GM18868 (cell line): ENCODE measurements at regions not wholly inside any gene's neighbourhood (a gene's known extent, or its start where the extent isn't known, plus 50 kb on each side); places are given as distances from the start of the nearest gene placed in this dataset.
"Not testable (repeated sequence)": the region's sequence is repeated elsewhere in the genome, so short reads cannot be mapped to it uniquely, and the experiment has no call there.

Source experiments
- ATAC-seq: cut with Tn5 transposase; IDR thresholded peaks from one replicate; pipeline ENCODE4 v1.9.1; 2021; ENCODE audit warnings: mild to moderate bottlenecking, moderate library complexity; ENCODE audit not compliant: unreplicated experiment

DNA sequence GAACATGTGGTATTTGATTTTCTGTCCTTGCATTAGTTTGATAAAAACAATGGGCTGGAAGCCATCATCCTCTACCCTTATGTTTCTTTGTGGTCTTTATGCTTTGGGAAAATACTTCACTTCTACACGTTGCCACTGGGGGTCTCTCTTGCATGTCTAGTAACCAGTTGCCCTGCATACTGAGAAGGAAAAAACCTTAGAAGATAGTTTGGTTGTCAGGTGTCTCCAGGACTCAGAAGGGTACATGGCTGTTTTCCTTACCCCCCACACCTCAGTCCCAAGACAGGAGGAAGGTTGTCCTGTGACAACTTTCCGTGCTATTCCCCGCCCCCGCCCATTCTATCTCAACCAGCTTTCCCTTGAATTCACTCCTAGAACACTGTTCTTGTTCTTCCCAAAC lies 62.1 kb upstream of the LANCL3 start:
- ATAC-seq, result peak; percentile 76

- not testable (repeated sequence) for ATAC-seq
Measured at GRCh38 chrX:37516512-37516911, 54.9 kb upstream of the LANCL3 start.

GRCh38 chrX:37519261-37519660 lies 52.2 kb upstream of the LANCL3 start:
- not testable (repeated sequence) for ATAC-seq

DNA sequence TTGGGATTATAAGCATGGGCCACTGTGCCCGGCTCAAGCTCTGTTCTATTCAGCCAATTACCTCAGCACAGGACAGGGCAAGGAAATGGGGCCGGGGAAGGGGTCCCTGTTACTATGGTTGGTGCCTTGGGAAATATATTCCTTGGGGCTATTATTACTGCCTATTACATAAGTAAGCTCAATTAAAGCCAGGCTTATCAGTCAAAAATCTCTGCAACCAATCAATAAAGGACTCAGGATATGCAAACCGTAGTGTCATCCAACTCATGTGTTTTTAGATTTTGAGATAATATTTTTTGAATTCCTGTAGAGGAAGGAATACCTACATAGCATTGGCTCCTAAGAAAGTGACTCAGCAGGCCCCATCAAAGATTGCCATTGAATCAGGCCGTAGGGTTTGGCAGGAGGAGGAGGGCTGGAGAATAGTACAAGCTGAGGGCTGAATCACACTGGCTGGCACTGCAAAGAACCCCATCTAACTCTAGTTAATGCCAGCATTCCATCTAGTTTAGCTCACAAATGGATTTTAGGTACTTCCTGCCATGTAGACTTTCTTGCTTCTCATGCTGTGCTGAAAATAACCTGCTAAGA lies 50.5 kb upstream of the LANCL3 start:
- ATAC-seq, result not testable (repeated sequence)
